ENCODE measurements at regions not wholly inside any gene's neighbourhood (a gene's known extent, or its start where the extent isn't known, plus 50 kb on each side); places are given as distances from the start of the nearest gene placed in this dataset.

DNA sequence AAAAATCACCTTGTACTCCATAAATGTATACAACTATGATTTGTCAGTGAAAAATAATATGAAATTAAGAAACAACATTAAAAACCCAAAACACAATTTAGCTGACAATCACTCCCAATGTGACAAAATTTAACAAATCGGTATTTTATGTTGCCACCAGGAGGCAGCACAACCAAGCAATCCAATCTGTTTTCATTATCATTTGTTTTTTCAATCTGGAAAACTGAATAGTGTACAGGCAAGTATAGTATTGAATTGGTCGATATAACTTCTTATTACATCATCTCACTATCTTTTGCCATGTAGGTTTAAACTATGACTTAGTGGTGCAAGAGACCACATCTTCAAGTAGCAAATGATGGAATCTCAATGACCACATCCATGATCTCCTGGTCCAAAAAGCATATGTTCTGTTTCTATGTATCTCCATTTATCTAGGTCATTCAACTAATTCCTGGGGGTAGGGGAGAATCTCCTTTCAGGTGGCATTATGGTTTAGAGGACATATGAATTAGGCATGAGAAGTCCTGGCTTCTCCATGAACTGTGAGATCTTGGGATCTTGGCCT lies 112.9 kb upstream of the AGA start:
- no peak for TF ChIP-seq ZFX (IDR thresholded peaks at IDR 0.05)
- TF ChIP-seq, protein P1, sequence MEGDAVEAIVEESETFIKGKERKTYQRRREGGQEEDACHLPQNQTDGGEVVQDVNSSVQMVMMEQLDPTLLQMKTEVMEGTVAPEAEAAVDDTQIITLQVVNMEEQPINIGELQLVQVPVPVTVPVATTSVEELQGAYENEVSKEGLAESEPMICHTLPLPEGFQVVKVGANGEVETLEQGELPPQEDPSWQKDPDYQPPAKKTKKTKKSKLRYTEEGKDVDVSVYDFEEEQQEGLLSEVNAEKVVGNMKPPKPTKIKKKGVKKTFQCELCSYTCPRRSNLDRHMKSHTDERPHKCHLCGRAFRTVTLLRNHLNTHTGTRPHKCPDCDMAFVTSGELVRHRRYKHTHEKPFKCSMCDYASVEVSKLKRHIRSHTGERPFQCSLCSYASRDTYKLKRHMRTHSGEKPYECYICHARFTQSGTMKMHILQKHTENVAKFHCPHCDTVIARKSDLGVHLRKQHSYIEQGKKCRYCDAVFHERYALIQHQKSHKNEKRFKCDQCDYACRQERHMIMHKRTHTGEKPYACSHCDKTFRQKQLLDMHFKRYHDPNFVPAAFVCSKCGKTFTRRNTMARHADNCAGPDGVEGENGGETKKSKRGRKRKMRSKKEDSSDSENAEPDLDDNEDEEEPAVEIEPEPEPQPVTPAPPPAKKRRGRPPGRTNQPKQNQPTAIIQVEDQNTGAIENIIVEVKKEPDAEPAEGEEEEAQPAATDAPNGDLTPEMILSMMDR (conservative IDR thresholded peaks at IDR 0.05), result peak; percentile 80
- no peak overlapping the region for H3K27ac ChIP-seq

DNA sequence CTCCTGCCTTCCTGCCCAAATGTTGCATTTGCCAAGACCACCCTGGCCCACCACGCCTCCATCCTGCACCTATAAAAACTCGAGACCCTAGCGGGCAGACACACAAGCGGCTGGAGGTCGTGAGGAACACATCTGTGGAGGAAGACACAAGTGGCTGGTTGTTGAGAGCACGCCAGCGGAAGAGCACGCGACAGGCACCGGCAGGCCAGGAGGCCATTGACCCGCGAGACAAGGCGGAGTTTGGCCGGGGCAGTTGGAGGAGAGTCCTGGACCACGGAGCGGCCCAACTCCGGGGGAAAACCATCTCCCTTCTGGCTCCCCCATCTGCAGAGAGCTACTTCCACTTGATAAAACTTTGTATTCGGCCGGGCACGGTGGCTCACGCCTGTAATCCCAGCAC lies 115.2 kb upstream of the AGA start:
- TF ChIP-seq ZFX (IDR thresholded peaks at IDR 0.05), result no peak
- TF ChIP-seq, protein P1 (conservative IDR thresholded peaks at IDR 0.05), result no peak
- H3K27ac ChIP-seq, result no peak overlapping the region

- no peak overlapping the region for H3K27ac ChIP-seq
- TF ChIP-seq, protein P1 (conservative IDR thresholded peaks at IDR 0.05), result no peak
- TF ChIP-seq ZFX (IDR thresholded peaks at IDR 0.05), result no peak
These were observed 116.8 kb upstream of the AGA start for GRCh38 chr4:177558995-177559394.

DNA sequence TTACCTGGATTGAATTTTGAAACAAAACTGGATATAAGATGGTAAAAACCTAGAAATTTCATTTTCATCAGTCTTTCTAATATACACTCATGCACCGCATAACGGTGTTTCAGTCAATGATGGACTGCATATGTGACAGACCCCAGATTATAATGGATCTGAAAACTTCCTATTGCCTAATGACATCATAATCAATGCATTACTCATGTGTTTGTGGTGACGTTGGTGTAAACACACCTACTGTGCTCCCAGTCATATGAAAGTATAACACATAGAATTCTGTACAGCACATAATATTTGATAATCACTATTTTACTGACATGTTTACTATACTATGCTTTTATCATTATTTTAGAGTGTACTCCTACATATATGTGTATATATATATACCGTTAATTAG lies 119.9 kb upstream of the AGA start:
- no peak for TF ChIP-seq ZFX (IDR thresholded peaks at IDR 0.05)
- TF ChIP-seq, protein P1 (conservative IDR thresholded peaks at IDR 0.05), result no peak
- H3K27ac ChIP-seq, result no peak overlapping the region

DNA sequence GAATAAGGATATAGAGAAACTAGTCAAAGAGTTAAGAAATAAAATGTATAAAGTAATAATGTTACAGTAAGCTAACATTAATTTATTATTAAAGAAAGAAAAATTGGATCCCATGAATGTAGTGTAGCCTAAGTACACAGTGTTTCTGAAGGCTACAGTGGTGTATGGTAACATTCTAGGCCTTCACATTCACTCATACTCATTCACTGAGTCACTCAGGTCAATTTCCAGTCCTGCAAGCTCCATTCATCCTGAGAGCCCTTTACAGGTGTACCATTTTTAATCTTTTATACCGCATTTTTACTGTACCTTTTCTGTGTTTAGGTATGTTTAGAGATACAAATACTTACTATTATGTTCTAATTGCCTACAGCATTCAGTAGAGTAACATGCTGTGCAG lies 120.6 kb upstream of the AGA start:
- TF ChIP-seq, protein P1 (conservative IDR thresholded peaks at IDR 0.05), result no peak
- TF ChIP-seq ZFX (IDR thresholded peaks at IDR 0.05), result no peak
- no peak overlapping the region for H3K27ac ChIP-seq

- no peak overlapping the region for H3K27ac ChIP-seq
- TF ChIP-seq ZFX (IDR thresholded peaks at IDR 0.05), result no peak
- TF ChIP-seq, protein P1 (conservative IDR thresholded peaks at IDR 0.05), result no peak
These were observed 124.5 kb upstream of the AGA start for GRCh38 chr4:177566691-177567090.

- TF ChIP-seq ZFX (IDR thresholded peaks at IDR 0.05), result no peak
- TF ChIP-seq, protein P1 (conservative IDR thresholded peaks at IDR 0.05), result no peak
- no peak overlapping the region for H3K27ac ChIP-seq
These were observed 126.7 kb upstream of the AGA start for GRCh38 chr4:177568931-177569330.

All from C4-2B (cell line).